Thoracic aorta (tissue), 2 donors: ENCODE measurements at regions not wholly inside any gene's neighbourhood (a gene's known extent, or its start where the extent isn't known, plus 50 kb on each side); places are given as distances from the start of the nearest gene placed in this dataset.
"Not testable (repeated sequence)": the region's sequence is repeated elsewhere in the genome, so short reads cannot be mapped to it uniquely, and the experiment has no call there.

ENCODE experiments used
- ATAC-seq: fragments of 150-250 bp; one replicate; pipeline ENCODE4 v1.8.0; 2017; ENCODE audit warnings: low read depth; ENCODE audit not compliant: insufficient number of reproducible peaks, low FRiP score
- DNase-seq: peaks from one replicate; pipeline ENCODE4 v3.0.0-alpha.2; 2020; ENCODE audit warnings: low spot score
- H3K27ac ChIP-seq, 2 donors: fragments of 200-600 bp; sonication (generic); 1 replicate in 1 of 2; 2 replicates in 1 of 2; pipeline ENCODE4 v1.5.1; 2016; ENCODE audit warnings: mild to moderate bottlenecking in 2 of 2, moderate library complexity in 2 of 2
- H3K27me3 ChIP-seq: fragments of 200-600 bp; sonication (generic); replicated peaks from 2 replicates; pipeline ENCODE4 v1.6.0; 2016; ENCODE audit warnings: mild to moderate bottlenecking; ENCODE audit not compliant: insufficient read depth
- H3K36me3 ChIP-seq: fragments of 200-600 bp; sonication (generic); one replicate; pipeline ENCODE4 v1.5.1; 2016
- H3K4me1 ChIP-seq, 2 donors: fragments of 200-600 bp; sonication (generic); 1 replicate in 1 of 2; 2 replicates in 1 of 2; pipeline versions ENCODE4 v1.5.1 to v1.6.0; 2016; ENCODE audit warnings: low read depth in 2 of 2, mild to moderate bottlenecking in 1 of 2; ENCODE audit not compliant: control insufficient read depth in 1 of 2
- H3K4me3 ChIP-seq: fragments of 200-600 bp; sonication (generic); 2 replicates; pipeline ENCODE4 v1.5.1; 2016; ENCODE audit warnings: mild to moderate bottlenecking
- H3K9me3 ChIP-seq: fragments of 200-600 bp; sonication (generic); 2 replicates; pipeline ENCODE4 v1.5.1; 2016
- CTCF ChIP-seq: fragments of 200-600 bp; sonication (generic); IDR thresholded peaks from one replicate; pipeline ENCODE4 v1.5.1; 2019; ENCODE audit warnings: antibody characterized with exemption

DNA sequence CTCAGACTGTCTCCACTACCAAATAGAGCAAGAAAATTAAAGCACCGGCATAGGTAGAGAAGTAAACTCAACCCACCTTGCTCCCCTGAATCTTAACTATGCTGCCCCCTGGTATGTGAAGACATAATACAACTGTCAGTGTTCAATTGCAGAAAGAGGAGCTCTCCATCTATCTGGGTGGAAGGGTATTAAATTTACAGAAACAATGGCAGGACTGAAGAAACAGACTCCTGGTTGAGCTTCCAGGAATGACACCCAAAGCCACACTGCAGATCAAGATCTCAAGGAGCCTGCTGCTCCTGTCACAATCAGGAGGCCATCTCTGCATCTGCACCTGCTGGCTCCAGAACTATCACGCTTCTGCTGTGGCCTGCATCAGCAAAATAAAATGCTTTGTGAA is 132.1 kb upstream of the BMAL1 start:
- Histone ChIP-seq H3K36me3 (no peaks in the 10 kb centered on the region), H3K27ac (no peak overlapping the region), H3K4me3 (no peak overlapping the region), H3K27me3 (no peaks in the 10 kb centered on the region), H3K9me3 (no peaks in the 10 kb centered on the region), H3K4me1 (no peaks in the 10 kb centered on the region)
- no peak for ATAC-seq
- no peak for TF ChIP-seq CTCF
- no peak for DNase-seq

DNA sequence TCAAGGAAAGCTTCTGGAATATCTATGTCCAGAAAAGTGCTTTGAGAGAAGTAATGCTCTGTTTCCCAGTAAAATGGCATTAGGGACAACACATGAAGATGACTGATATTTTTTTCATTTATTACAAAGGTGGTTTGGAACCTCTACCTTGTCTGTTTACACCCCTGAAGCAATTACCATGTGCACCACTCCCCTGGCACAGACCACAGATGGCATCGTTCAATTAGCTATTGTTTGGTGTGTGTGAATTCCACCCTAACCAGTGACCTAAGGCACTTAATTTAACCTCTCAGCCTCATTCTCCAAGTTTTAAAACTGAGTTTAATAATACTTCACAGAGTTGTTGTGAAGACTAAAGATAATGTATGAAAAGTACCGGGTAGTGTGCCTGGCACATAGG is 127.6 kb upstream of the BMAL1 start:
- no peaks in the 10 kb centered on the region for H3K4me1 ChIP-seq
- TF ChIP-seq CTCF: no peak
- no peak overlapping the region for H3K27ac ChIP-seq
- no peaks in the 10 kb centered on the region for H3K36me3 ChIP-seq
- no peaks in the 10 kb centered on the region for H3K27me3 ChIP-seq
- H3K4me3 ChIP-seq: no peak overlapping the region
- H3K9me3 ChIP-seq: no peaks in the 10 kb centered on the region
- DNase-seq (no peak), ATAC-seq (no peak)

DNA sequence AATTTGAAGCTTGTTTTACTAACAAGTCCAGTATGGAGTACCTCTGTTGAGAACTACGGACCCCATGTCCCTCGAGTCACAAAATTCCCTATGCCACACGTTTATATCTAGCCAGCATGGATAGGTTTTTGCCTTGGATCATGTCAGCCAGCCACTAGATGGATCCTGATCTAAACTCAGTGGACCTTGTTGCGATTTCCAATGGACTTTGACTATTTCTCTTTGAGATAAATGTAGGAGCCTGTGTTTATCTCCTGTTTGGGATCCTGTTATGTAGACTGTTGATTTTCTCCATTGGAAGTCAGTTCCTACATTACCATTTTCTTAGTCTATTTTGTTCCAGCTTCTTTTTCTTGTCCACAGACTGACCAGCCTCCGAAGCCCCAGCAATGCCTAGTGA is 127.1 kb upstream of the BMAL1 start:
- Histone ChIP-seq H3K27ac (no peak overlapping the region), H3K4me3 (no peak overlapping the region), H3K27me3 (no peaks in the 10 kb centered on the region), H3K9me3 (no peaks in the 10 kb centered on the region), H3K4me1 (no peaks in the 10 kb centered on the region), H3K36me3 (no peaks in the 10 kb centered on the region)
- ATAC-seq (no peak), DNase-seq (no peak)
- TF ChIP-seq CTCF: no peak

DNA sequence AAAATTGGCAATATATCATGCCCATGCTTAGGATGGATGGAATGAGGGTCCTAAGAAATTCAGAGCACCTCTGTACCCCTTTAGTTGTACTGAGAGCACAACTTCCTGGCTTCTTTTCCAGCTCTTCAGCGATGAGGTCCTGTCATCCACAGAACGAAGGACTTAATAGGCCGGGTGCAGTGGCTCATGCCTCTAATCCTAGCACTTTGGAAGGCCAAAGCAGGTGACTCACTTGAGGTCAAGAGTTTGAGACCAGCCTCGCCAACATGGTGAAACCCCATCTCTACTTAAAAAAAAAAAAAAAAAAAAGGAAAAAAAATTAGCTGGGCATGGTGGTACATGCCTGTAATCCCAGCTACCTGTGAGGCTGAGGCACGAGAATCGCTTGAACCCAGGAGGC is 125.3 kb upstream of the BMAL1 start:
- Histone ChIP-seq H3K27me3 (no peaks in the 10 kb centered on the region), H3K36me3 (no peaks in the 10 kb centered on the region), H3K9me3 (peaks cover 8% of the 10 kb centered on the region), H3K4me3 (no peak overlapping the region), H3K4me1 (no peaks in the 10 kb centered on the region), H3K27ac (no peak overlapping the region)
- no peak for DNase-seq
- no peak for ATAC-seq
- TF ChIP-seq CTCF: no peak

DNA sequence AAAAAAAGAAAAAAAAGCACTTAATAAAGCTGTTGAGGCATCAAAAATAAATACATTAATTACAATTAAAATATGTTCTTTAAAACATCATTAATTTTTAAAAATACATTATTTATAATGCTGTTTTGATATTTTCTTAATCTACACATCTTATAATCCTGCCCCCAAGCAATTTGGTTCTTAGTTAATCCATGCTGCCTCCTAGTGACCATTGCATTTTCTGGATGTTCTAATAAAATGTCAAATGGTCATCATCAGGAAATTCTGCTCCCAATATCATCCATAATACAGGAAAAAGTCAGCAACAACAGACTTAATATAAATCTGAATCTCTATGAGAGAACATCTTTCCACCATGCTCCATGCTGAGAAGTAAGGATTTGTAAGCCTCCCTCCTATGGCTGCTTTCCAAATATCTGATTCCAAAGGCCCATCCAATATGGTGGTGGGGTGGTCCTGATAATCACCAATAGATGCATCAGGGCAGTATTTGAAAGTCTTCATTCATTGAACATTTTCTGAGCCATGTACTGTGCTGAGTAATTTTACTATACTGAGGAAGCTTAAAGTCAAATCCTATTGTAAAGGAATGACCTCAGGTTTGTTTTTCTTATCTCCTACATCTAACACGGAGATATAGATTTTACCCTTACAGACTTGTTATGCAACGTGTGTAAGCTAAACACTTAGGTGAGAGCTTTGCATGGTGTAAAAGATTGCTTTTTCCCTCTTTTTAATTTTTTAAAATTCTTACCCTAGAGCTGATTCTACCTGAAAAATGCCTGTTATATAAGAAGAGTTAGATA is 124.7 kb upstream of the BMAL1 start:
- no peak for DNase-seq
- no peaks in the 10 kb centered on the region for H3K36me3 ChIP-seq
- H3K4me3 ChIP-seq: no peak overlapping the region
- no peaks in the 10 kb centered on the region for H3K27me3 ChIP-seq
- H3K4me1 ChIP-seq: no peaks in the 10 kb centered on the region
- H3K9me3 ChIP-seq: peaks cover 8% of the 10 kb centered on the region
- no peak for TF ChIP-seq CTCF
- H3K27ac ChIP-seq: no peak overlapping the region
- ATAC-seq: no peak

- DNase-seq, H3K27ac ChIP-seq, H3K9me3 ChIP-seq, ATAC-seq, H3K4me3 ChIP-seq, H3K36me3 ChIP-seq, H3K27me3 ChIP-seq, H3K4me1 ChIP-seq: not testable (repeated sequence)
Observed at GRCh38 chr11:13154374-13154773, 123.2 kb upstream of the BMAL1 start.
